ENCODE measurements at regions not wholly inside any gene's neighbourhood (a gene's known extent, or its start where the extent isn't known, plus 50 kb on each side); places are given as distances from the start of the nearest gene placed in this dataset.

DNA sequence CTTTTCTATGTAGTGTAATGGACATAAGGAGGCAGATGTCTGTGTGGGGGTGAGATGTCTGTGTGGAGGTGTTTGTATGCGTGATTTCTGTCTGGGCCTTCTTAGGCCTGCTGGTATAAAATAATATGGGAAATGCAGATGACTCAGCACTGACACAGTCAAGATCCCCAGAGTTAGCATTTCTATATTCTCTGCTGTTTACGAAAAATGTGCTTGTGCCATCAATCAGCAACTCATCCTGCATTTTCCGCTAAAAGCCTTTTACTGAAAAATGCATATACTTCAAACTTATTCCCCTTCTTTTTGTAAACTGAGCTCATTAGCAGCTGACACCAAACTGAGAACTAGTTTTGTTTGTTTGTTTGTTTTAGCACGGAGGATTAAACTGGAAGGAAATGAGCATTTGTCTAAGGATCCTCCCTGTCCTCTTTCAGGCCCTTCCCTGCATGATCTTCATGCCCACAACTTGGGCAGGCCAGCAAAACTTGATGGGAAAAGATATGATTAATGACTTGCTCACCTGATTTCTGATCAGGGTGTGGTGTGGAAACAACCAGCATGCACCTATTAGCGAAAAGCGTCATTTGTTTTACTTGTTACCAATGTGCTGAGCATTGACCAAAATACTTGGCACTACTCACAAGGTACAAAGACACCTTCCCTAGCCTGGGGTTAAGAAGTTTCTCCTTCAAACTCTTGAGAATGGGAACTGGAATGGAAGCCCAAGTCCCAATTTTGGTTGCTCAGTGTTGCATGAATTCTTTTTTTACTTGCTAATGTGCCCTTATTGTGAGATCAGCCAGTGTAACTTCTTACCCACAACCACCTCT is 77.4 kb downstream of the NDUFS5 start:
- peaks cover 33% of the 10 kb centered on the region for H4K20me1 ChIP-seq (ENCODE audit: insufficient read depth, low read length)
- Mint-ChIP-seq H3K36me3 (peaks cover 0 to 2% of the 10 kb centered on the region in 2 donors), H3K27ac (peak overlapping the region; percentile 88 to 98 (median 93)), H3K4me1 (peaks cover 33% of the 10 kb centered on the region), H3K9me3 (peaks cover 0 to 2% (median 0%) of the 10 kb centered on the region in 7 donors), H3K27me3 (ENCODE audit: low read depth in 3 of 3) (peaks cover 6 to 13% (median 12%) of the 10 kb centered on the region in 3 donors), H3K4me3 (peak overlapping the region in 1 of 2 donors; percentile 79)
- peak overlapping the region in 1 of 3 experiments; percentile 84 for H3K4me3 ChIP-seq (replicated peaks in 1 of 3; ENCODE audit: low read depth in 2 of 3, low read length in 3 of 3)
- peak overlapping the region; percentile 99 for H3K4me2 ChIP-seq (replicated peaks; ENCODE audit: extremely low read depth, low read length, poor library complexity, severe bottlenecking)
- peaks cover 41 to 55% of the 10 kb centered on the region in 2 donors for H3K4me1 ChIP-seq (ENCODE audit: control insufficient read depth in 1 of 2, insufficient read depth in 2 of 2, low read length in 2 of 2)
- H3K79me2 ChIP-seq (ENCODE audit: insufficient read depth, low read length) = peaks cover 10% of the 10 kb centered on the region
- DNase-seq = no peak
- H3K9me3 ChIP-seq (replicated peaks in 1 of 2; ENCODE audit: control insufficient read depth in 1 of 2, insufficient read depth in 1 of 2, low read length in 2 of 2) = no peaks in the 10 kb centered on the region
- H3K9ac ChIP-seq (ENCODE audit: insufficient read depth, low read length, poor library complexity, severe bottlenecking) = peak overlapping the region; percentile 20
- H3K27ac ChIP-seq (ENCODE audit: low read depth in 1 of 2, low read length in 2 of 2) = peak overlapping the region; percentile 63 to 82
- peaks cover 2 to 25% of the 10 kb centered on the region in 2 donors for H3K27me3 ChIP-seq (ENCODE audit: control insufficient read depth in 2 of 2, insufficient read depth in 2 of 2, low read length in 2 of 2)
- no peak overlapping the region for H2AFZ ChIP-seq (ENCODE audit: insufficient read depth, low read depth, low read length, poor library complexity, severe bottlenecking)
- intact Hi-C loops (cut with micrococcal nuclease) = loop anchor here in 1 of 2 donors (5.0 kb wide), 2 partner anchors 89 to 304 kb away; no protein-coding TSS in a partner anchor
- TF ChIP-seq, protein P1, sequence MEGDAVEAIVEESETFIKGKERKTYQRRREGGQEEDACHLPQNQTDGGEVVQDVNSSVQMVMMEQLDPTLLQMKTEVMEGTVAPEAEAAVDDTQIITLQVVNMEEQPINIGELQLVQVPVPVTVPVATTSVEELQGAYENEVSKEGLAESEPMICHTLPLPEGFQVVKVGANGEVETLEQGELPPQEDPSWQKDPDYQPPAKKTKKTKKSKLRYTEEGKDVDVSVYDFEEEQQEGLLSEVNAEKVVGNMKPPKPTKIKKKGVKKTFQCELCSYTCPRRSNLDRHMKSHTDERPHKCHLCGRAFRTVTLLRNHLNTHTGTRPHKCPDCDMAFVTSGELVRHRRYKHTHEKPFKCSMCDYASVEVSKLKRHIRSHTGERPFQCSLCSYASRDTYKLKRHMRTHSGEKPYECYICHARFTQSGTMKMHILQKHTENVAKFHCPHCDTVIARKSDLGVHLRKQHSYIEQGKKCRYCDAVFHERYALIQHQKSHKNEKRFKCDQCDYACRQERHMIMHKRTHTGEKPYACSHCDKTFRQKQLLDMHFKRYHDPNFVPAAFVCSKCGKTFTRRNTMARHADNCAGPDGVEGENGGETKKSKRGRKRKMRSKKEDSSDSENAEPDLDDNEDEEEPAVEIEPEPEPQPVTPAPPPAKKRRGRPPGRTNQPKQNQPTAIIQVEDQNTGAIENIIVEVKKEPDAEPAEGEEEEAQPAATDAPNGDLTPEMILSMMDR (IDR thresholded peaks at IDR 0.05) = no peak
- no peaks in the 10 kb centered on the region for H3K36me3 ChIP-seq (replicated peaks in 1 of 2; ENCODE audit: control insufficient read depth in 1 of 2, insufficient read depth in 2 of 2, low read length in 2 of 2)
- WGBS (ENCODE audit: insufficient coverage) = 20% methylated on average over 2 of the region's 6 CpGs

DNA sequence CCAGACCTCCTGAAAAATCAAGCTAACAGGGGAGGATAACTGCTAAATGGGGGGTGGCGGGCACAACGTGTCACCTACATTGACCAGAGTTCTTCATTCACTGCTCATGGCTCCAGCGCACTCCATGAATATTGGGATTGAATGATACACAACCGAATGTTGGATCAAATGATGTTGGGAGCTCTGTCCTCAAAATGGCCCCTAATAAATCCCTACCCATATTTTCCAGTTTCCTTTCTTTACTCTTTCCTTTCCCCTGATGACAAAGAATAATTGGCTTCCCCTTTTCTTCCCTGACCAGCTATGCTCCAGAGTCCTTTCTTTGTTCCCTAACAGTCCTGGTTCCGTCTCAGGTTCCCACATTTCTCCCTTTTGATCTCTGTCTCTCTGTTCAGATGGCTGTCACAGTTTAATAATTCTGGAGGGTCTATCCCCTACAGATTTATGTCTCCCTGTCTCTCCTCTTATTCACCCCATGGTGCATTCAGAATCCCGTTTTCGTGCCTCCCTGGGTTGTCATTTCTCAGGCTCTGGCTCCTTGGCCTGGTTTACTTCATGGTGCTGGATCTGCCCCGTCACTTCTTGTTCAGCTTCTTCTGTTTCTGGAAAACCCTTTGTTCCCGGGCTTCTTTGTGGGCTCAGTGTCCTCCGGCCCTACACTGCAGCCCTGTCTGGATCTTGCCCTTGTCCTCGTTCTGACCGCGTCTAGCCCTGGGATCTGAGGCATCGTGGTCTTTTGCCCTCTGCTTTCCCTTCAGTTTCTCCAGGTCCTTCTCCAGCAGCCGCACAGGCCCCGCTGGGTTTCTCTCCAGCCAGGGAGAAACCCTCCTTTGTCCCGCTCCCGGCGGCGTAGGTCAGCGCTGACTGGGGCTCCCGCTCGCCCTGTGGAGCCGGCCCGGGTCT is 78.3 kb downstream of the NDUFS5 start:
- Histone ChIP-seq H3K4me1 (ENCODE audit: control insufficient read depth in 1 of 2, insufficient read depth in 2 of 2, low read length in 2 of 2) (peaks cover 41 to 55% of the 10 kb centered on the region in 2 donors), H3K9ac (ENCODE audit: insufficient read depth, low read length, poor library complexity, severe bottlenecking) (peak overlapping the region; percentile 73), H3K79me2 (ENCODE audit: insufficient read depth, low read length) (peaks cover 10% of the 10 kb centered on the region), H3K27me3 (ENCODE audit: control insufficient read depth in 2 of 2, insufficient read depth in 2 of 2, low read length in 2 of 2) (peaks cover 2 to 25% of the 10 kb centered on the region in 2 donors), H3K27ac (ENCODE audit: low read depth in 1 of 2, low read length in 2 of 2) (no peak overlapping the region), H3K9me3 (replicated peaks in 1 of 2; ENCODE audit: control insufficient read depth in 1 of 2, insufficient read depth in 1 of 2, low read length in 2 of 2) (no peaks in the 10 kb centered on the region), H3K36me3 (replicated peaks in 1 of 2; ENCODE audit: control insufficient read depth in 1 of 2, insufficient read depth in 2 of 2, low read length in 2 of 2) (no peaks in the 10 kb centered on the region), H4K20me1 (ENCODE audit: insufficient read depth, low read length) (peaks cover 34% of the 10 kb centered on the region), H3K4me2 (replicated peaks; ENCODE audit: extremely low read depth, low read length, poor library complexity, severe bottlenecking) (peak overlapping the region; percentile 99), H2AFZ (ENCODE audit: insufficient read depth, low read depth, low read length, poor library complexity, severe bottlenecking) (peak overlapping the region; percentile 88), H3K4me3 (replicated peaks in 1 of 3; ENCODE audit: low read depth in 2 of 3, low read length in 3 of 3) (peak overlapping the region in 2 of 3 experiments; percentile 1 to 84)
- H3K36me3 Mint-ChIP-seq = peaks cover 0 to 2% of the 10 kb centered on the region in 2 donors
- peaks cover 0 to 2% (median 0%) of the 10 kb centered on the region in 7 donors for H3K9me3 Mint-ChIP-seq
- DNase-seq = peak in 2 of 3 donors; percentile 31 to 34
- intact Hi-C loops (cut with micrococcal nuclease) = loop anchor here in 1 of 2 donors (5.0 kb wide), 2 partner anchors 88 to 303 kb away; no protein-coding TSS in a partner anchor
- H3K4me3 Mint-ChIP-seq = peak overlapping the region; percentile 76 to 79
- WGBS (ENCODE audit: insufficient coverage) = 55% methylated on average over 22 of the region's 25 CpGs
- TF ChIP-seq, protein P1 (IDR thresholded peaks at IDR 0.05) = no peak
- peak overlapping the region; percentile 15 to 98 (median 86) for H3K27ac Mint-ChIP-seq
- H3K4me1 Mint-ChIP-seq = peaks cover 30% of the 10 kb centered on the region
- peaks cover 6 to 13% (median 12%) of the 10 kb centered on the region in 3 donors for H3K27me3 Mint-ChIP-seq (ENCODE audit: low read depth in 3 of 3)

Measured in CD14-positive monocyte (primary cell).